Adrenal gland (tissue), 9 donors: ENCODE measurements at regions not wholly inside any gene's neighbourhood (a gene's known extent, or its start where the extent isn't known, plus 50 kb on each side); places are given as distances from the start of the nearest gene placed in this dataset.

Source experiments
- DNase-seq, 7 donors: peaks; one replicate each; pipeline ENCODE4 v3.0.0-alpha.2; 2019 to 2020
- H3K27ac ChIP-seq, 5 donors: fragments of 200-600 bp; sonication (generic) in 4 of 5; 1 replicate in 3 of 5; 2 replicates in 2 of 5; pipeline versions ENCODE4 v1.5.1 to v1.8.0; 2016 to 2020; ENCODE audit warnings: mild to moderate bottlenecking in 1 of 5
- H3K27me3 ChIP-seq: fragments of 200-600 bp; 2 replicates; pipeline ENCODE4 v1.8.0; 2021
- H3K36me3 ChIP-seq, 2 donors: fragments of 200-600 bp; replicated peaks in 1 of 2; 1 replicate in 1 of 2; 2 replicates in 1 of 2; pipeline versions ENCODE4 v1.5.1 to v1.8.0; 2018 to 2022
- H3K4me1 ChIP-seq, 2 donors: fragments of 200-600 bp; replicated peaks in 1 of 2; 1 replicate in 1 of 2; 2 replicates in 1 of 2; pipeline versions ENCODE4 v1.5.1 to v1.8.0; 2018 to 2021
- H3K4me3 ChIP-seq, 4 donors: fragments of 200-600 bp; sonication (generic) in 3 of 4; one replicate each; pipeline ENCODE4 v1.5.1; 2016 to 2018
- H3K9me3 ChIP-seq, 3 donors: fragments of 200-600 bp; sonication (generic) in 1 of 3; replicated peaks in 1 of 3; 1 replicate in 2 of 3; 2 replicates in 1 of 3; pipeline versions ENCODE4 v1.5.1 to v1.8.0; 2016 to 2021
- POLR2A ChIP-seq, 2 donors: fragments of 450-650 bp; IDR thresholded peaks; one replicate each; pipeline ENCODE4 v1.6.1; 2017; ENCODE audit warnings: antibody characterized with exemption in 2 of 2, mild to moderate bottlenecking in 2 of 2, moderate library complexity in 1 of 2
- WGBS, 4 donors: extraction: QIAGEN DNeasy Blood & Tissue Kit in 2 of 4; methylation state at CpG; one replicate each; pipeline versions ENCODE4 v1.1.5 to v1.1.7; 2013 to 2017; 5-methylcytosine and 5-hydroxymethylcytosine counted together
- intact Hi-C, 2 donors: fragments of 100-400 bp; cut with DNase I; formaldehyde crosslinking; loops; one replicate each; pipeline versions ENCODE4 v1.14.1 to v1.15.0; 2022 to 2023
- TF ChIP-seq, protein P1 (sequence below), 6 experiments: fragments of 450-650 bp in 4 of 6; fragments of 200-600 bp in 2 of 6; sonication (generic) in 1 of 6; IDR thresholded peaks; 1 replicate in 5 of 6; 2 replicates in 1 of 6; pipeline versions ENCODE4 v1.5.1 to v1.8.0; 2016 to 2021; ENCODE audit warnings: antibody characterized with exemption in 6 of 6, mild to moderate bottlenecking in 2 of 6, moderate library complexity in 1 of 6
- donor health status: healthy with polysubstance abuse.
- donor health status: Bipolar disorder and iron deficiency.
- donor health status: DM: yes; HTN: yes; CAD: no.
- donor health status: DM: no; HTN: no; CAD: no.
- donor health status: DM: no; HTN: no; CAD: no.

DNA sequence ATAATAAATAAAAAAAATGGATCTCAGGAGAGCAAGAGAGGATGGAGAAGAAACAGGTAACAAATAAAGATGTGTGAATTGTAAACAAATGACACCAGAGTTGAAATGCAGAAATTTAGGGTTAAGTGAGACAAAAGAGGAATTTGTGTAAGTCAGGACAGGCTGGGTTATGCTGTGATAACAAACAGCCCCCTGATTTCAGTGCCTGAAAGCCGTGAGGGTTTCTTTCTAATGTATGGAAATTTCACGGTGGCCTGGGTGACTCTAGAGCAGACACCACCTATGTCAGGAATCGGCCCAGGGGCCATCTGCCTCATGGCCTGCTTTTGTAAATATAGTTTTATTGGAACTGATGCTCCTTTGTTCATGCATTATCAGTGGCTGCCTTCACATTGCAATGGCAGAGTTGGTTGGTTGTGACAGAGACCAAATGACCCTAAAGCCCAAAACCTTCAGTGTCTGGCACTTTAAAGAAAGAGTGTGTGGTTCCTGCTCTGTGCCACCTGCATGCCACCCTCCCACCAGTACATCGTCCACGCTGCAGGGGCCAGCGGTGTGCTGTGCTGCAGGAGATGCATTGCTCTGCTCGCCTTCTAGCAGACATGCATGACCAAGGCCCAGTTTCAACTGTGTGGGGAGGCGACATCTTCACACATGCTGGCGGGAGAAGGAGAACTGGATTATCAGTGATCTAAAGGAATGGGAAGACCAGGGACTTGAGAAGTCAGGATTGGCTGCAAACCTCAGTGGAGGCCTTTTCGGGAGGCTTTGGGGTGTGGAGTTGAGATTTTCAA lies 221.2 kb upstream of the APCDD1 start:
- TF ChIP-seq, protein P1, sequence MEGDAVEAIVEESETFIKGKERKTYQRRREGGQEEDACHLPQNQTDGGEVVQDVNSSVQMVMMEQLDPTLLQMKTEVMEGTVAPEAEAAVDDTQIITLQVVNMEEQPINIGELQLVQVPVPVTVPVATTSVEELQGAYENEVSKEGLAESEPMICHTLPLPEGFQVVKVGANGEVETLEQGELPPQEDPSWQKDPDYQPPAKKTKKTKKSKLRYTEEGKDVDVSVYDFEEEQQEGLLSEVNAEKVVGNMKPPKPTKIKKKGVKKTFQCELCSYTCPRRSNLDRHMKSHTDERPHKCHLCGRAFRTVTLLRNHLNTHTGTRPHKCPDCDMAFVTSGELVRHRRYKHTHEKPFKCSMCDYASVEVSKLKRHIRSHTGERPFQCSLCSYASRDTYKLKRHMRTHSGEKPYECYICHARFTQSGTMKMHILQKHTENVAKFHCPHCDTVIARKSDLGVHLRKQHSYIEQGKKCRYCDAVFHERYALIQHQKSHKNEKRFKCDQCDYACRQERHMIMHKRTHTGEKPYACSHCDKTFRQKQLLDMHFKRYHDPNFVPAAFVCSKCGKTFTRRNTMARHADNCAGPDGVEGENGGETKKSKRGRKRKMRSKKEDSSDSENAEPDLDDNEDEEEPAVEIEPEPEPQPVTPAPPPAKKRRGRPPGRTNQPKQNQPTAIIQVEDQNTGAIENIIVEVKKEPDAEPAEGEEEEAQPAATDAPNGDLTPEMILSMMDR (IDR thresholded peaks at IDR 0.05): no peak
- TF ChIP-seq POLR2A (IDR thresholded peaks at IDR 0.05): no peak
- Histone ChIP-seq H3K27ac (no peak overlapping the region), H3K9me3 (no peaks in the 10 kb centered on the region), H3K36me3 (no peaks in the 10 kb centered on the region), H3K27me3 (no peaks in the 10 kb centered on the region), H3K4me3 (no peak overlapping the region), H3K4me1 (no peaks in the 10 kb centered on the region)
- intact Hi-C loops: no loop called here
- no peak for DNase-seq
- WGBS, 4 donors: 86 to 90% (median 89%) methylated on average over 9 to 10 of the region's 10 CpGs

DNA sequence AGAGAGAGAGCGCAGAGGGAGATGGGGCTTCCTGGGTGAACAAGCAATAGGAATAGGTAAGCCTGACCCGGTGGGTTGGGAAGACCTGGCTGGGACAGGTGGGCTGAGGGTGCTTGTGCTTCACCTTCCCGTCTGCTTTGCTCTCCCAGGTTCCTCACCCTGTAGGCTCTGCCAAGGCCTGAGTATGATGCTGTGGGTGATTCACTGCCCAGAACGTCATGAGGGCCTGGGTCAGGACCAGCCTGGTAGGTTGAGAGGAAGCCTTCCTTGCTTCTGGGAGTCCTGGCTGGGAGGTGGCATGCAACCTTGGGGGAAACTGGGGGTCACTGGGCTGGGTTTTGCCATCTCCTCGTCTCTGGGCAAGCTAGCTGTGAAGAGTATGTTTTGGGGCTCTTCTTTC lies 220.2 kb upstream of the APCDD1 start:
- TF ChIP-seq, protein P1 (IDR thresholded peaks at IDR 0.05): no peak
- no peak for TF ChIP-seq POLR2A (IDR thresholded peaks at IDR 0.05)
- intact Hi-C loops: no loop called here
- no peak for DNase-seq
- Histone ChIP-seq H3K27me3 (no peaks in the 10 kb centered on the region), H3K4me1 (no peaks in the 10 kb centered on the region), H3K4me3 (no peak overlapping the region), H3K36me3 (no peaks in the 10 kb centered on the region), H3K9me3 (no peaks in the 10 kb centered on the region), H3K27ac (no peak overlapping the region)
- WGBS, 4 donors: 75 to 84% (median 81%) methylated on average over 4 to 5 of the region's 5 CpGs

DNA sequence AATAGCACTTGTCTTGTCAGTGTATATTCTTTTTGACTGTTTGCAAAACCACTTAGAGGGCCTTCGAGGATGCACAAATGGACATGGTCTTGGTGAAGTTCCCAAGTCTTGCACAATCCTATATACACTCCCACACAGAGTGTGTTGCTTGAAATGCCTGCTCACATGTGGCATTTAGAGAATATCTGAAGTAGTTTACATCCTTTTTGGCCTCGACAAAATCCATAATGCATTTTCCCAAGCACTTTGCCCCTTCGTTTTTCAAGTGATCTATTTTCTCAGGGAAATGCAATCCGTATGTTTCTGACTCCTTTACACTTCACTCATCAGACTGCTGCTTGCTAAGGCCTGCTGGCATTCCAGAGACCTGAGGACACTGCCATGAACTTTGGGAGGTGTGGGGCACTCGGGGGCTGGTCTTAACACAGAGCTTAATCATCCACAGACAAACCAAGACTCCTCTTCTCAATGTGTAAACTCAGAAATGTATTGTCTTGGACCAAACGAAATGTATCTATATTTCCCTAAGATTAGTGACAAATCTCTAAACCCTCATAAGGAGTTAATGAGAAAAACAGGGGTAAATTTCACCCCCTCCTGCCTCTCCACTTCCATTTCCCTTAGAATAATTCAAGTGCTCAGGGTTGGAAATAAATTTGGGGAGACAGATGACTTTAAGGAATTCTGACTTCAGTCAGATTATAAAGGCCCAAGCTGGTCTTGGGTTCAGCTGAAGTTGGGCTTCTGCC lies 219.3 kb upstream of the APCDD1 start:
- Histone ChIP-seq H3K27ac (no peak overlapping the region), H3K9me3 (no peaks in the 10 kb centered on the region), H3K36me3 (no peaks in the 10 kb centered on the region), H3K4me1 (no peaks in the 10 kb centered on the region), H3K27me3 (no peaks in the 10 kb centered on the region), H3K4me3 (no peak overlapping the region)
- DNase-seq: no peak
- intact Hi-C loops: no loop called here
- 63 to 69% (median 66%) methylated on average over 6 of the region's 6 CpGs for WGBS, 4 donors
- TF ChIP-seq POLR2A (IDR thresholded peaks at IDR 0.05): no peak

DNA sequence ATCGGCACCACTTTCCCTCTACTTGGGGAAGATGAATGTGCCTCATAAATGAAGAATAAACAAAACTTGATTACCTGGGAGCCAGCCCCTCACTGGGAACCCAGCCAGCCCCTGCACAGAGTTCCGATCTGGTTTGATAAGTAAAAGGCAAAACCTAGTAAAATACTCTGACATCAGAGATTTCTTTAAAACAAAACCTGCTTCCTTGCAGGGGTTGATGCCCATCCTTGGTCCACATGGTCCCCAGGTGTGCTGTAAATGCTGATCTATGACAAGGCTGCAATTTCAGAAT lies 218.8 kb upstream of the APCDD1 start:
- Histone ChIP-seq H3K9me3 (no peaks in the 10 kb centered on the region), H3K27ac (no peak overlapping the region), H3K4me1 (no peaks in the 10 kb centered on the region), H3K36me3 (no peaks in the 10 kb centered on the region), H3K4me3 (no peak overlapping the region), H3K27me3 (no peaks in the 10 kb centered on the region)
- no peak for TF ChIP-seq POLR2A (IDR thresholded peaks at IDR 0.05)
- WGBS, 4 donors: 79 to 94% (median 89%) methylated on average over 2 of the region's 2 CpGs
- intact Hi-C loops: no loop called here
- no peak for DNase-seq

DNA sequence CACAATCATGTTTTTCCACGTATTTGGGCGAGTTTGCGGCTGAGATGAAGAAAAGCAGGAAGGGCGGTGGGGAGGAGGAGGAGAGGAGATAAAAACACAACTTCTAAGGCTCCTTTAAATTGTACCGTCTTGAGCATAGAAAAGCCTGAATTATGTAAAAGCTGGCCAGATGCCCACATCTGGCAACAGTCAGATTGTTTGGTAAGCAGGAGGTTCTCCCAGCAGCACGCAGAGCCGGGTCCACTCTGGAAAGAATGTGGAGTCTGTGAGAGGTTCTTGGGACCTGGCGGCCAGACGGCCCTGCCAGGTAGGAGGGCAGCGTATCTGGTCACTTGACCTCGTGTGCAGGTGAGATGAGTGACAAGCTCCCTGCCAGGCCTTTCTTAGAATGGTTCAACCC lies 215.3 kb upstream of the APCDD1 start:
- Histone ChIP-seq H3K4me3 (no peak overlapping the region), H3K4me1 (no peaks in the 10 kb centered on the region), H3K27ac (no peak overlapping the region), H3K9me3 (no peaks in the 10 kb centered on the region), H3K27me3 (no peaks in the 10 kb centered on the region), H3K36me3 (no peaks in the 10 kb centered on the region)
- 57 to 64% (median 64%) methylated on average over 9 to 11 of the region's 11 CpGs for WGBS, 4 donors
- no peak for TF ChIP-seq POLR2A (IDR thresholded peaks at IDR 0.05)
- TF ChIP-seq, protein P1 (IDR thresholded peaks at IDR 0.05): no peak
- intact Hi-C loops: no loop called here
- peak in 5 of 7 donors; percentile 14 to 62 (median 33) for DNase-seq
